A549 (cell line): ENCODE measurements at regions not wholly inside any gene's neighbourhood (a gene's known extent, or its start where the extent isn't known, plus 50 kb on each side); places are given as distances from the start of the nearest gene placed in this dataset.
A peak's percentile ranks its signal among the peaks of the same experiment; 100 is the strongest.
"Not testable (repeated sequence)": the region's sequence is repeated elsewhere in the genome, so short reads cannot be mapped to it uniquely, and the experiment has no call there.

Experiments
- ATAC-seq, 2 experiments: fragments of 200-7000 bp in 1 of 2; fragments of >200 bp in 1 of 2; cut with Nextera tagmentation in 1 of 2; cut with Tn5 transposase in 1 of 2; 3 replicates each; pipeline versions ENCODE4 v1.8.0 to v1.9.1; 2018 to 2020; ENCODE audit warnings: mild to moderate bottlenecking in 1 of 2, moderate library complexity in 1 of 2
- CTCF ChIA-PET: fragments of 300-600 bp; sonication (Branson Sonifier 250); formaldehyde crosslinking; extraction: SDS; loops from one replicate; lab custom pipeline; 2021; ENCODE audit warnings: antibody characterized with exemption, inconsistent platforms; lab: Yijun Ruan, JAX
- POLR2A ChIA-PET: fragments of 350-600 bp; formaldehyde crosslinking; extraction: SDS; loops from one replicate; lab custom pipeline; 2021; ENCODE audit warnings: antibody characterized with exemption, inconsistent platforms; lab: Yijun Ruan, JAX
- DNase-seq, 2 experiments: peaks; one replicate each; pipeline versions ENCODE4 v3.0.0 to v3.0.0-alpha.2; 2011 to 2016; ENCODE audit warnings: low read depth in 1 of 2, low spot score in 1 of 2
- FAIRE-seq: peaks from 2 replicates; lab custom pipeline; 2011; peaks lifted over from hg19 to GRCh38; lab: Jason Lieb, UNC
- H3K27ac ChIP-seq, 2 experiments: fragments of >200 bp; sonication (Bioruptor Twin); formaldehyde crosslinking; 3 replicates each; pipeline ENCODE4 v1.5.1; 2016 to 2017
- H3K4me1 ChIP-seq: fragments of >200 bp; sonication (Bioruptor Twin); formaldehyde crosslinking; 3 replicates; pipeline ENCODE4 v1.6.1; 2016
- H3K4me2 ChIP-seq: fragments of >200 bp; sonication (Bioruptor Twin); formaldehyde crosslinking; 3 replicates; pipeline ENCODE4 v1.6.1; 2016
- H3K4me3 ChIP-seq: fragments of >200 bp; sonication (Bioruptor Twin); formaldehyde crosslinking; 3 replicates; pipeline ENCODE4 v1.5.1; 2016
- H3K9me3 ChIP-seq: fragments of >200 bp; sonication (Bioruptor Twin); formaldehyde crosslinking; 3 replicates; pipeline ENCODE4 v1.6.1; 2016
- BCL3 ChIP-seq: fragments of >200 bp; sonication (Bioruptor Twin); formaldehyde crosslinking; IDR thresholded peaks from 3 replicates; pipeline ENCODE4 v1.6.1; 2016
- CBX2 ChIP-seq: fragments of 200-600 bp; sonication (generic); IDR thresholded peaks from 2 replicates; pipeline ENCODE4 v1.6.1; 2016; ENCODE audit warnings: low read depth, mild to moderate bottlenecking, borderline replicate concordance
- EHF ChIP-seq: fragments of 250-450 bp; sonication (Bioruptor Pico); IDR thresholded peaks from 2 replicates; pipeline ENCODE4 v1.5.0; 2020; ENCODE audit warnings: mild to moderate bottlenecking
- FOSB ChIP-seq: fragments of 250-450 bp; sonication (Bioruptor Pico); IDR thresholded peaks from 2 replicates; pipeline ENCODE4 v1.5.0; 2020; ENCODE audit warnings: mild to moderate bottlenecking, moderate library complexity
- FOXS1 ChIP-seq: fragments of 250-450 bp; sonication (Bioruptor Pico); IDR thresholded peaks from 2 replicates; pipeline ENCODE4 v1.5.0; 2020; ENCODE audit warnings: mild to moderate bottlenecking, moderate library complexity
- GATA3 ChIP-seq: IDR thresholded peaks from 2 replicates; pipeline ENCODE4 v1.6.1; 2012; ENCODE audit warnings: borderline replicate concordance
- KDM1A ChIP-seq: fragments of 200-600 bp; sonication (generic); IDR thresholded peaks from 2 replicates; pipeline ENCODE4 v1.6.1; 2016; ENCODE audit warnings: low read depth, mild to moderate bottlenecking
- PHF8 ChIP-seq: fragments of 200-600 bp; sonication (generic); IDR thresholded peaks from 2 replicates; pipeline ENCODE4 v1.6.1; 2016; ENCODE audit warnings: low read depth, mild to moderate bottlenecking, antibody characterized with exemption, moderate library complexity, borderline replicate concordance
- POLR2AphosphoS2 ChIP-seq: conservative IDR thresholded peaks from 2 replicates; pipeline ENCODE4 v1.6.1; 2012; ENCODE audit warnings: low read length, improper control_type of control experiment, inconsistent platforms
- RAD21 ChIP-seq, 2 experiments: fragments of >200 bp in 1 of 2; sonication (Bioruptor Twin) in 1 of 2; formaldehyde crosslinking in 1 of 2; IDR thresholded peaks in 1 of 2; conservative IDR thresholded peaks in 1 of 2; 2 replicates in 1 of 2; 3 replicates in 1 of 2; pipeline ENCODE4 v1.6.1; 2012 to 2018; ENCODE audit warnings: inconsistent platforms in 1 of 2
- RFX5 ChIP-seq: fragments of 450-650 bp; IDR thresholded peaks from 2 replicates; pipeline ENCODE4 v1.7.1; 2014; ENCODE audit warnings: antibody characterized with exemption, mild to moderate bottlenecking, moderate library complexity
- RNF2 ChIP-seq: fragments of 200-600 bp; sonication (generic); IDR thresholded peaks from 2 replicates; pipeline ENCODE4 v1.6.1; 2016; ENCODE audit warnings: low read depth, mild to moderate bottlenecking, antibody characterized with exemption, moderate library complexity, borderline replicate concordance
- TP53 ChIP-seq: fragments of 250-450 bp; sonication (Bioruptor Pico); IDR thresholded peaks from 2 replicates; pipeline ENCODE4 v1.5.0; 2021; ENCODE audit warnings: mild to moderate bottlenecking, moderate library complexity
- ZC3H11A ChIP-seq: fragments of 450-650 bp; IDR thresholded peaks from 2 replicates; pipeline ENCODE4 v1.6.1; 2014; ENCODE audit warnings: antibody characterized with exemption, mild to moderate bottlenecking
- ZNF302 ChIP-seq: fragments of 250-450 bp; sonication (Bioruptor Pico); IDR thresholded peaks from 2 replicates; pipeline ENCODE4 v1.9.0; 2021; ENCODE audit warnings: inconsistent platforms, mild to moderate bottlenecking, moderate library complexity
- WGBS: methylation state at CpG from one replicate; pipeline ENCODE4 v1.1.6; 2017; ENCODE audit errors: missing lambda C conversion rate; 5-methylcytosine and 5-hydroxymethylcytosine counted together

GRCh38 chr11:89601263-89601662 lies 108.8 kb upstream of the TRIM77 start:
- ATAC-seq, CTCF ChIA-PET, H3K27ac ChIP-seq, H3K4me3 ChIP-seq, H3K4me2 ChIP-seq, H3K4me1 ChIP-seq, POLR2A ChIA-PET, DNase-seq, FAIRE-seq, H3K9me3 ChIP-seq: not testable (repeated sequence)
- 0% methylated on average over 1 of the region's 1 CpG for WGBS

GRCh38 chr11:89604281-89604680 lies 105.8 kb upstream of the TRIM77 start:
- H3K27ac ChIP-seq, result no peak overlapping the region
- no peaks in the 10 kb centered on the region for H3K4me1 ChIP-seq
- no peak overlapping the region for H3K4me2 ChIP-seq
- no peak for FAIRE-seq
- ChIA-PET POLR2A (no interaction called here), CTCF (no interaction called here)
- H3K9me3 ChIP-seq, result peaks cover 4% of the 10 kb centered on the region; the same call in 1 of the 3 replicates
- no peak overlapping the region for H3K4me3 ChIP-seq
- ATAC-seq, result no peak
- WGBS, result 41% methylated on average over 4 of the region's 4 CpGs
- DNase-seq, result no peak
- TF ChIP-seq RAD21 (conservative IDR thresholded peaks at IDR 0.05 in 1 of 2, IDR thresholded peaks at IDR 0.05 in 1 of 2), result no peak
- TF ChIP-seq POLR2AphosphoS2, result no peak
- TF ChIP-seq RFX5, result no peak
- TF ChIP-seq ZNF302 (CRISPR knock-in tag), result no peak
- no peak for TF ChIP-seq CBX2
- no peak for TF ChIP-seq ZC3H11A
- TF ChIP-seq FOXS1 (CRISPR knock-in tag), result no peak

GRCh38 chr11:89606845-89607244 lies 103.3 kb upstream of the TRIM77 start:
- H3K4me1 ChIP-seq, POLR2A ChIA-PET, FAIRE-seq, ATAC-seq, CTCF ChIA-PET, H3K4me2 ChIP-seq, H3K27ac ChIP-seq, H3K4me3 ChIP-seq, H3K9me3 ChIP-seq: not testable (repeated sequence)
- whole genome bisulfite sequencing, result 10% methylated on average over 2 of the region's 2 CpGs
- DNase-seq, result peak in 1 of 2 experiments; percentile 49

GRCh38 chr11:89607497-89607896 lies 102.6 kb upstream of the TRIM77 start:
- H3K4me1 ChIP-seq, DNase-seq, ATAC-seq, H3K27ac ChIP-seq, H3K9me3 ChIP-seq, POLR2A ChIA-PET, FAIRE-seq, H3K4me3 ChIP-seq, CTCF ChIA-PET, H3K4me2 ChIP-seq: not testable (repeated sequence)
- 44% methylated on average over 7 of the region's 7 CpGs for WGBS

- ChIA-PET CTCF (no interaction called here), POLR2A (no interaction called here)
- no peak for ATAC-seq
- DNase-seq, result no peak
- Histone ChIP-seq H3K4me2 (no peak overlapping the region), H3K27ac (no peak overlapping the region), H3K9me3 (no peaks in the 10 kb centered on the region), H3K4me3 (no peak overlapping the region), H3K4me1 (no peaks in the 10 kb centered on the region)
- TF ChIP-seq KDM1A, result no peak
- TF ChIP-seq ZNF302 (CRISPR knock-in tag), result no peak
- TF ChIP-seq GATA3, result no peak
- FAIRE-seq, result no peak
- 8% methylated on average over 3 of the region's 4 CpGs for WGBS
Measured at GRCh38 chr11:89608234-89608966, 101.7 kb upstream of the TRIM77 start.

- no peak for TF ChIP-seq GATA3
- TF ChIP-seq PHF8, result no peak
- no peak for TF ChIP-seq RNF2
- no peak for TF ChIP-seq CBX2
- TF ChIP-seq BCL3, result no peak
- TF ChIP-seq FOSB (CRISPR knock-in tag), result no peak
- no peak for TF ChIP-seq EHF (CRISPR knock-in tag)
- no peak for TF ChIP-seq TP53 (CRISPR knock-in tag)
- WGBS, result 10% methylated on average over 4 of the region's 4 CpGs
- Histone ChIP-seq H3K4me3 (no peak overlapping the region), H3K4me1 (no peaks in the 10 kb centered on the region), H3K27ac (no peak overlapping the region), H3K4me2 (no peak overlapping the region), H3K9me3 (no peaks in the 10 kb centered on the region)
- no peak for ATAC-seq
- ChIA-PET CTCF (no interaction called here), POLR2A (no interaction called here)
- FAIRE-seq, result no peak
- DNase-seq, result no peak
Measured at GRCh38 chr11:89612096-89612495, 98.0 kb upstream of the TRIM77 start.
